ENCODE measurements at regions not wholly inside any gene's neighbourhood (a gene's known extent, or its start where the extent isn't known, plus 50 kb on each side); places are given as distances from the start of the nearest gene placed in this dataset.

DNA sequence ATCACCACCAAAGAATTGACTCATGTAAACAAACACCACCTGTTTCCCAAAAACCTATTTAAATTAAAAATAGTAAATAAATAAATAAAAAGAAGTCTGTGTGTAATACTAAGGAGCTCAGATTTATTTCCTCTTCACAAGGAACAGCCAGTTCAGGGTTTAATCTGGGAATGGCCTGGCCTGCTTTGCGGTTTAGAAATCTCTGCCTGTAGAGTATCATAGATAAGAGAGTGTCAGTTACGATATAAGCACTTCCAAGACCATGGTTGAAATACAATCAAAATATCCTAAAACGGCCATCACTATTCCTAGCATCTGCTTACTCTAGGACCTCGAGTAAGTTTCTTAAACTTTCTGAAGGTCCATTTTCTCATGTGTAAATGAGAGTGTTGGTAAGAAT is 274.4 kb downstream of the PLPP3 start:
- no peak for DNase-seq

GRCh38 chr1:56303805-56304204 is 275.6 kb downstream of the PLPP3 start:
- no peak for DNase-seq

DNA sequence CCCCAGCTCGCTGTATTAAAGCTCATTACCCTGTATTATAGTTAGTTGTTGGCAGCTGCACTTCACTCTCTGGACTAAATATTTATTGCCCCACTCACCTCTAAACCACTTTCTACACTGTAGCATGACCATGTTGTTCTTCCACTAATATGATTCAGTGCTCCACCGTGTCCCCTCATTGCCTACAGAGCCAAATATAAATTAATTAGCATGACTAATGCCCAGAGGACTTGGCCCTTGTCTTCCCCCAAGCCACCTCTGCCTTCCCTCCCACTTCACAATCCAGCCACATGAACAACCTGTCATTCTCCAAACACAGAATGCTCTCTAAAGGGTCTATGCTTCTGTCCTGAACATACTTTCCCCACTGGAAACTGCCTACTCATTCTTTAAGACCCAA is 276.5 kb downstream of the PLPP3 start:
- DNase-seq, result no peak

- no peak for DNase-seq
These were observed 277.6 kb downstream of the PLPP3 start for GRCh38 chr1:56301791-56302190.

GRCh38 chr1:56300836-56301235 is 278.5 kb downstream of the PLPP3 start:
- no peak for DNase-seq

DNA sequence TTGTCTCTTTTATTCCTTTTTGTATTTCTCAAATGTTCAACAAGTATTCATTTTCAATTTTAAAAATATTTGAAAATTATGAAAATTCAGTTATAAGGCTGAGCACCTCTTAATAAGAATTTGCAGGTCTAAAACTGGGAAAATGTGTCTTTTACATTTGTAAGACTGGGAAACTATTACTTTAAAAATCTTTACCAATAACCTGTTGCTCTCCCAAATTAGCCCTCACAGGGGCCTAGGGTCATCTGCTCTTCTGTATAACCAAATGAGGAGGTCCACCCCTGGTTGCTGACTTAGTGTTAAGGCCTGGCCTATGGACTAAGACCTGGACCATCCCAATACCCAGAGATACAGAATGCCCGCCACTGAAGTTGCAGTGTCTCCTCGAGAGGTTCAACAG is 280.5 kb downstream of the PLPP3 start:
- no peak for DNase-seq

DNA sequence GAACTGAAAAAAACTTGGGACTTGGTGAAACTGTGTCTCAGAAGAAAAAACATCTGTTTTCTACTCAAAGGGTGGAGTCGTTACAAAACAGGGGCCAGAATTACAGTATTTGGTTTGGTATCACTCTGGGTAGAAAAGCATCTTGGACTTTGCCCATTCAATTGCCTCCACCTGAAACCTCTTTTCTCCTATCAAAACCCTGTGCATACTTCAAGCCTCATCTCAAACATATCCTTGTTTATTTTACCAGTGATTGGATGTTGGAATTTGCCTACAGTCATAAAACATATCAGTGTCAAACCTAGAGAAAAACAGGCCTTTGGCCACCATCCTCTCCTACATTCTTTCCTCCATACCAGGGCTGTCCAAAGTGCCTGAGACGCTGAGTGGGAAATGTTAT is 281.5 kb downstream of the PLPP3 start:
- DNase-seq, result no peak

DNA sequence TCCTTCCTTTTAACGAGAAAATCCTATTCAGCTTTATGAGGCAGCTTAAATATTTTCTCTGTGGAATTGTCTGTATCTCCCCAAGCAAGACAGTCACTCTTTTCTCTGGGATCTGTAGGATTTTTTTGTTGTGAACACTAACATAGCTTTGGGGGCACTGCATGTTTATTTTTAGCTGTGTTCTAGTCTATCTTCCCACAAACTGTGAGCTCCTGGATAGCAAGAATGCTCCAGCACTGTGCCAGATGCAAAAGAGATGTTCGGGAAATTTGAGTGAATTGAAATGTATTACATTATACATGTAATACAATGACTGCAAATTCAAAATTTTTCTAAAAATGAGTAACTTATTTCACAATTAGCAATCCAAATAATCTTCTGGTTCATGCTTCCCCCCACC is 282.2 kb downstream of the PLPP3 start:
- DNase-seq, result no peak

- no peak for DNase-seq
These were observed 283.1 kb downstream of the PLPP3 start for GRCh38 chr1:56295949-56296929.

GRCh38 chr1:56291374-56291919 is 287.9 kb downstream of the PLPP3 start:
- DNase-seq, result no peak

DNA sequence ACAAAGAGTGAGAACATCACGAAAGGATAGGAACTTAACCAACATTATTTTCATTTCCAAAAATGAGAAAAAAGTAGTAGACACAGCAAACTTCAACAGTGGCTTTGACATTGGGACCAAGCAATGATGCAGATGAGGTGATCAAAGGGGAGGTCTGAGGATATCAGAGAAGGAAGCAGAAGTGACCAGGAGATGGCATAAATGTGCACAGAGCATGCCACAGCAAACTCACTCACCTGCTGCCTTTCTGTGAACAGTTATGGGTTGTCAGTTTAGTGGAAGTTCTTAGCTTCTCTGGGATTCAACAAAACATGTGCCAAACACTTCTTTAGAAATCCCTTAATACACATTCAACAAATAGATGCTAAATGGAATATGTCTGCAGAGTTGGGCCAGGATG is 290.1 kb downstream of the PLPP3 start:
- DNase-seq, result no peak

DNA sequence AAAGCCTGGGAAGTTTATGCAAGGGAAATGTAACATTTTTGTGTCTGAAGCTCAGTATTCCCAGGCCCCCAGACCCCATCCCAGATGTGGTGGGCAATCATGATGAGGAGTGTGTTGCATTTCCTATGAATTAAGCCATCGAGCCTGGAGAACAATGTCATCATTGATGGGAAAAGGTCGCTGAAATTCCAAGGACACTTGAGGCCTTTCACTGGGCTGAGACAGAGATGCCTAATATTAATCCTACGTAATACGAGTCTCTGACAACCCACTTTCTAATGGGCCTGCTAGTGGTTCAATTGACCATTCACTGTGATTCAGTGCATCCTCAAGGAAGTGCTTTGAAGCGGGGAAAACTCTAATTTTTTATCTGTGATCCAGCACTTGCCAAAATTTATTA is 291.6 kb downstream of the PLPP3 start:
- DNase-seq, result no peak

DNA sequence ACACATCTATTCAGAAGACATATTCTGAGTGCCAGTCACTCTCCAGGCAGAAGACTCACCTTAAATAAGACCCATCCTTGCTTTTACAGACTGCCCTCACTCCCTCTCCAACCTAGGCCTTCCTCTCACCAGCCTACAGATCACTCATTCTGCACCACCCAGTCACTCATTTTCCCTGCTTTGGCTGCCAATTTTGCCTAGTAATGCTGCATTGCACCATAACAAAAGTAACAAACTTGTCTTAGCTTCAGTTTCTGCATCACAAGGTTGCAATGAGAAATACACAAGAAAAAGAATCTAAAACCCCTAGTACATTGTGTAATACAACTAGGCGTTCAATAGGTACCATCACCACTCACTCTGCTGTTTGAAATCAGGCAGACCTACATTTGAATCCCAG is 292.4 kb downstream of the PLPP3 start:
- no peak for DNase-seq

- no peak for DNase-seq
These were observed 292.9 kb downstream of the PLPP3 start for GRCh38 chr1:56286506-56286905.

- DNase-seq, result no peak
These were observed 293.6 kb downstream of the PLPP3 start for GRCh38 chr1:56285554-56286402.

DNA sequence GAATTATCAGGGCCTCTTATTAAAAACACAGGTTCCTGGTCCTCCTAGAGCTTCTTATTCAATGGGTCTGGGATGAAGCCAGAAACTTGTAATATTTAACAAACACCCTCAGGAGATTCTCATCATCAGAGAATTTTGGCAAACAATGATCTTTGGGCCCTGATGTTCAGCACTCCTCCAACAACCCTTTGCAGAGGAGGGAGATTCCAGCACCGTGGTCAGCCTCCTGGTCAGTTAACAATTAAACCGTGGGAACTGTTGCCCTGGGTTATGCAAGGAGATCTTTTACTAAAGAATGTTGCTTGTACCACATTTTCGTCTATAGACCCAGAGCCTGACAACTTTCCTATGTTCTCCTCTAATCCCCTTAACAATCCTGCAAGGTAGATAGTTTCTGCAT is 294.4 kb downstream of the PLPP3 start:
- no peak for DNase-seq

DNA sequence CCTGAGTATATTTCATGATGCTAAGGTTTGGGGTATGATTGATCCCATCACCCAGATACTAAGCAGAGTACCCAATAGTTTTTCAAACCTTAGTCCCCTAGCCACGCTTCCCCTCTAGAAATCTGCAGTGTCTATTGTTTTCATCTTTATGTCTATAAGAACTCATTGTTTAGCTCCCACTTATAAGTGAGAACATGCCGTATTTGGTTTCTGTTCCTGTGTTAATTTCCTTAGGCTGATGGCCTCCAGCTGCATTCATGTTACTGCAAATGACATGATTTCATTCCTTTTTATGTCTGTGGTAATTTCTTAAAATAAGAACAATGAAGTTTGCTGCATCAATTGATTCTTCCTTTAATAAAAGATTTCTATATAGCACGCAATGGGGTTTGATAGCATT is 301.3 kb downstream of the PLPP3 start:
- no peak for DNase-seq

DNA sequence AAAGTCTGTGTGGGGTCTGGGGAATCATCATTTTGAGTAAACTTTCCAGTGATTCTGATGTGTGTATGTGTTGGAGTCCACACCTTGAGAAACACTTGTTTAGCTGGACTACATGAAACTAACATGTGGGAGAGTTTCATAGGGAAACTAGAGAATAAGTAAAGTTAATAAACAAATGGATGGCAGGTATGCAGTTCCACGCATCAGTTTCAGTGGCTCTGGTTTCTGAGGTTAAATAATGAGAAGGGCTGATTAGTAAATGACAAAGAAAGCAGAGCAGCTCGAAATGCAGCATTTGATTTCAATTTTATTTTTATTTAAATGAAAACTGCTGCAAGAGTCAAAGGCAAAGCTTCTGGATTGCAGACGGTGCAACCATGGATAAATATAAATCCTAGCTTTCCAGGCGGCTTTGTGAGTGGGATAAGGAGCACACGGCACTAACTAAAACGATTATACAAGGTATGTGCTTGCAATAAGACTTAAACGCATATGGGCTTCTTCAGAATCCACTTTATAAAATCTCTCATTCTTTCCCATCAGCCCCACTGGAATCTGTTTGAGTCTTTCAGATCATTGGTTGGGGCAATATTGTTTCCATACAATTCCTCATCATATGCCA is 310.7 kb downstream of the PLPP3 start:
- DNase-seq, result no peak

DNA sequence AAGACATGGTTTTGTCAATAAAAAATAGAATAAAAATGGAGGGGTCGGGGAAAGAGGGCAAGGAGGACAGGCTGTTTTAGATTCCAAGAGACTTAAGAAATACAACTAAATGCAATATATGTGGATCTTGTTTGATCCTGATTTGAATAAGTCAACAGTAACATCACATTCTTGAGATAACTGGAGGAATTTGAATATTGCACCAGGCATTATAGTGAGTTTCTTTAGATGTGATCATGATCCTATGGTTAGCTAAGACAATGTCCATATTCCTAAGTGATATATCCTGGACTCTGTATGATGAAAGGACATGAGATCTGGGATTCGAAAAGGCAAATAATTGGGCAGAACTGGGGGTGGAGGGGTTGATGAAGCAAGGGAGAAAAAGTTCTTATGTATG is 311.8 kb downstream of the PLPP3 start:
- DNase-seq, result no peak

- no peak for DNase-seq
These were observed 313.0 kb downstream of the PLPP3 start for GRCh38 chr1:56266359-56266758.

- DNase-seq, result no peak
These were observed 314.1 kb downstream of the PLPP3 start for GRCh38 chr1:56265216-56265615.

- DNase-seq, result no peak
These were observed 315.5 kb downstream of the PLPP3 start for GRCh38 chr1:56263908-56264307.

GRCh38 chr1:56258371-56258770 is 321.0 kb downstream of the PLPP3 start:
- DNase-seq, result no peak

Data from NCI-H774 (cell line).